ENCODE measurements at regions not wholly inside any gene's neighbourhood (a gene's known extent, or its start where the extent isn't known, plus 50 kb on each side); places are given as distances from the start of the nearest gene placed in this dataset.

GRCh38 chr2:128501006-128501690 lies 182.5 kb upstream of the HS6ST1 start:
- TF ChIP-seq CTCF (IDR thresholded peaks at IDR 0.05), result no peak
- no peak for TF ChIP-seq POLR2A (IDR thresholded peaks at IDR 0.05)

All from testis (tissue), 2 donors.